ENCODE measurements at regions not wholly inside any gene's neighbourhood (a gene's known extent, or its start where the extent isn't known, plus 50 kb on each side); places are given as distances from the start of the nearest gene placed in this dataset.

DNA sequence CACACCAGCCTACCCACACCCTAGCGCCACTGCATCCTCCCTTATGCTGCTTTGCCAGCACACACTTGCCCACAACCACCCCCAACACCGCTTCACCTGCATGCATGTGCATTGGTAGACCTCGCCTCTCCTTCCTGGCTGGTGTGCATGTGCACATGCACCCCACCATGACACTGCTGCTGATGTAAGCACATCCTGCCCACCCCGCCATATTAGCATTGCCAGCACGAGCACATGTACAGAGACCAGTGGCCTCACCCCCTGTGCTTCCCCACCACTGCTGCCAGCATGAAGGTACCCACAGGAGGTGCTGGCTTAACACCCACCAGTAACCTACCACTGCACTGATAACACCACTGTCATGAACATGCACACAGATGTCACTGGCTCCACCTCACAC lies 218.2 kb downstream of the SLCO4C1 start:
- H3K27ac ChIP-seq (ENCODE audit: low read depth, low read length) = no peak overlapping the region
- H3K27me3 ChIP-seq (ENCODE audit: control insufficient read depth, low read length) = no peaks in the 10 kb centered on the region
- H3K9me3 ChIP-seq (ENCODE audit: control insufficient read depth, insufficient read depth, low read length) = no peaks in the 10 kb centered on the region; the same call in 1 of the 2 replicates
- TF ChIP-seq, protein P1, sequence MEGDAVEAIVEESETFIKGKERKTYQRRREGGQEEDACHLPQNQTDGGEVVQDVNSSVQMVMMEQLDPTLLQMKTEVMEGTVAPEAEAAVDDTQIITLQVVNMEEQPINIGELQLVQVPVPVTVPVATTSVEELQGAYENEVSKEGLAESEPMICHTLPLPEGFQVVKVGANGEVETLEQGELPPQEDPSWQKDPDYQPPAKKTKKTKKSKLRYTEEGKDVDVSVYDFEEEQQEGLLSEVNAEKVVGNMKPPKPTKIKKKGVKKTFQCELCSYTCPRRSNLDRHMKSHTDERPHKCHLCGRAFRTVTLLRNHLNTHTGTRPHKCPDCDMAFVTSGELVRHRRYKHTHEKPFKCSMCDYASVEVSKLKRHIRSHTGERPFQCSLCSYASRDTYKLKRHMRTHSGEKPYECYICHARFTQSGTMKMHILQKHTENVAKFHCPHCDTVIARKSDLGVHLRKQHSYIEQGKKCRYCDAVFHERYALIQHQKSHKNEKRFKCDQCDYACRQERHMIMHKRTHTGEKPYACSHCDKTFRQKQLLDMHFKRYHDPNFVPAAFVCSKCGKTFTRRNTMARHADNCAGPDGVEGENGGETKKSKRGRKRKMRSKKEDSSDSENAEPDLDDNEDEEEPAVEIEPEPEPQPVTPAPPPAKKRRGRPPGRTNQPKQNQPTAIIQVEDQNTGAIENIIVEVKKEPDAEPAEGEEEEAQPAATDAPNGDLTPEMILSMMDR (IDR thresholded peaks at IDR 0.05; ENCODE audit: low read depth, low read length, poor library complexity, severe bottlenecking) = no peak
- no peak for TF ChIP-seq EZH2phosphoT487 (IDR thresholded peaks at IDR 0.05; ENCODE audit: borderline replicate concordance, low read length)
- no peaks in the 10 kb centered on the region for H3K79me2 ChIP-seq (ENCODE audit: control insufficient read depth, low read length)
- no peak overlapping the region for H3K4me3 ChIP-seq (ENCODE audit: low read length)
- no peaks in the 10 kb centered on the region for H3K36me3 ChIP-seq (ENCODE audit: control insufficient read depth, low read length)
- no peaks in the 10 kb centered on the region for H3K4me1 ChIP-seq (ENCODE audit: control insufficient read depth, low read length)
- H3K4me2 ChIP-seq (ENCODE audit: low read length) = no peak overlapping the region
- no peaks in the 10 kb centered on the region for H3K9me2 ChIP-seq (replicated peaks; ENCODE audit: control insufficient read depth, low read length)
- no peaks in the 10 kb centered on the region for H3F3A ChIP-seq (ENCODE audit: control insufficient read depth, insufficient read depth)
- H4K20me1 ChIP-seq (ENCODE audit: control insufficient read depth, insufficient read depth, low read depth, low read length) = no peaks in the 10 kb centered on the region

DNA sequence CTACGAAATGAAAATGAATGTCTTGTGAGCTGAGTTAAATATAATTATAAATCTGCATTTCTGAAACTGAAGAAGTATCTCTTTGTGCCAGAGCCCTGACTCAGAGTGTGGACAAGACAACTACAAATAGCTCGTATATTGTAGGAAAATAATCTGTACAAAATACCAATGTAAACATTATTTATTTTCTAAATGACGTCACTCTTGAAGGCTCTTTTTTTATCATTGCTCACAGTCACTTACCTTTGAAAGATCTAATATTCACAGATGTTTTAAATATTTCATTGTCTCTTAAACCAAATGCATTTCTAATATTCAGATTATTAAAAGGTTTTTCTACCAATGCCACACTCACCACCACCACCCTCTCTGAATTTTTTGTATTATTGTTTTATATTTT lies 226.1 kb downstream of the SLCO4C1 start:
- no peaks in the 10 kb centered on the region for H3K79me2 ChIP-seq (ENCODE audit: control insufficient read depth, low read length)
- no peak for TF ChIP-seq EZH2phosphoT487 (IDR thresholded peaks at IDR 0.05; ENCODE audit: borderline replicate concordance, low read length)
- TF ChIP-seq, protein P1 (IDR thresholded peaks at IDR 0.05; ENCODE audit: low read depth, low read length, poor library complexity, severe bottlenecking) = no peak
- H3K4me1 ChIP-seq (ENCODE audit: control insufficient read depth, low read length) = no peaks in the 10 kb centered on the region
- no peak overlapping the region for H3K4me3 ChIP-seq (ENCODE audit: low read length)
- no peaks in the 10 kb centered on the region for H3K9me2 ChIP-seq (replicated peaks; ENCODE audit: control insufficient read depth, low read length)
- H3K27ac ChIP-seq (ENCODE audit: low read depth, low read length) = no peak overlapping the region
- no peaks in the 10 kb centered on the region for H3K27me3 ChIP-seq (ENCODE audit: control insufficient read depth, low read length)
- no peaks in the 10 kb centered on the region for H3F3A ChIP-seq (ENCODE audit: control insufficient read depth, insufficient read depth)
- no peaks in the 10 kb centered on the region for H3K9me3 ChIP-seq (ENCODE audit: control insufficient read depth, insufficient read depth, low read length)
- no peak overlapping the region for H3K4me2 ChIP-seq (ENCODE audit: low read length)
- H3K36me3 ChIP-seq (ENCODE audit: control insufficient read depth, low read length) = no peaks in the 10 kb centered on the region
- no peaks in the 10 kb centered on the region for H4K20me1 ChIP-seq (ENCODE audit: control insufficient read depth, insufficient read depth, low read depth, low read length)

DNA sequence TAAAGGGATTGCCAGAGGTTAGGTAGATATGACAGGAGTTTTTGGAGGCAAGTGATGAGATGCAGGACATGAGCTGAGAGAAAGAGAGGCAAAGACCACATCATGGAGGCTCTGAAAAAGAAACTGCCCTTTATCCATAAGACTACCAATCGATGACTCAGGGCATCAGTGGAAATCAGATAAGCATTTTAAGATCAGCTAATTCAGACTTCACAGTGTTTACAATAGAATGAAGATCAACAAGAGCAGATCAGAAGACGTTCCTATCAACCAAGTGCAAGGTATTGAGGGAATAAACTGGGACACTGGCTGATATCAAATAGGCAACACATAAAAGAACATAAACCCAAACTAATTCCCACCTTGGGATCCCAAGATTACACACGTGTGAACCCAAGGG lies 227.2 kb downstream of the SLCO4C1 start:
- H3F3A ChIP-seq (ENCODE audit: control insufficient read depth, insufficient read depth) = no peaks in the 10 kb centered on the region

More for the DNA sequence above, 227.2 kb downstream of the SLCO4C1 start:
- no peak overlapping the region for H3K4me3 ChIP-seq (ENCODE audit: low read length)
- H3K4me1 ChIP-seq (ENCODE audit: control insufficient read depth, low read length) = no peaks in the 10 kb centered on the region
- no peaks in the 10 kb centered on the region for H3K27me3 ChIP-seq (ENCODE audit: control insufficient read depth, low read length)
- H3K9me2 ChIP-seq (replicated peaks; ENCODE audit: control insufficient read depth, low read length) = no peaks in the 10 kb centered on the region
- H4K20me1 ChIP-seq (ENCODE audit: control insufficient read depth, insufficient read depth, low read depth, low read length) = no peaks in the 10 kb centered on the region
- no peaks in the 10 kb centered on the region for H3K9me3 ChIP-seq (ENCODE audit: control insufficient read depth, insufficient read depth, low read length)
- no peaks in the 10 kb centered on the region for H3K79me2 ChIP-seq (ENCODE audit: control insufficient read depth, low read length)
- no peak overlapping the region for H3K27ac ChIP-seq (ENCODE audit: low read depth, low read length)
- TF ChIP-seq, protein P1 (IDR thresholded peaks at IDR 0.05; ENCODE audit: low read depth, low read length, poor library complexity, severe bottlenecking) = no peak
- TF ChIP-seq EZH2phosphoT487 (IDR thresholded peaks at IDR 0.05; ENCODE audit: borderline replicate concordance, low read length) = no peak
- H3K36me3 ChIP-seq (ENCODE audit: control insufficient read depth, low read length) = no peaks in the 10 kb centered on the region
- H3K4me2 ChIP-seq (ENCODE audit: low read length) = no peak overlapping the region

Measured in DOHH2 (cell line).